Left lung (tissue), 4 donors: ENCODE measurements at regions not wholly inside any gene's neighbourhood (a gene's known extent, or its start where the extent isn't known, plus 50 kb on each side); places are given as distances from the start of the nearest gene placed in this dataset.

Source experiments
- ATAC-seq: fragments of 200-7000 bp; cut with Tn5 transposase; one replicate; pipeline ENCODE4 v1.9.1; 2020; ENCODE audit warnings: moderate library complexity
- DNase-seq, 4 donors: peaks; one replicate each; pipeline ENCODE4 v3.0.0-alpha.2; 2013 to 2020
- H3K27ac ChIP-seq, 2 donors: fragments of 200-600 bp; sonication (generic) in 1 of 2; one replicate each; pipeline versions ENCODE4 v1.5.0 to v1.8.0; 2020 to 2021
- H3K27me3 ChIP-seq, 2 donors: fragments of 200-600 bp; sonication (generic) in 1 of 2; one replicate each; pipeline versions ENCODE4 v1.5.0 to v1.8.0; 2020 to 2021
- H3K36me3 ChIP-seq, 2 donors: fragments of 200-600 bp; sonication (generic) in 1 of 2; one replicate each; pipeline versions ENCODE4 v1.5.0 to v1.8.0; 2020 to 2021
- H3K4me1 ChIP-seq, 2 donors: fragments of 200-600 bp; one replicate each; pipeline ENCODE4 v1.8.0; 2021
- H3K4me3 ChIP-seq, 2 donors: fragments of 200-600 bp; sonication (generic) in 1 of 2; one replicate each; pipeline versions ENCODE4 v1.5.0 to v1.8.0; 2020 to 2021; ENCODE audit warnings: mild to moderate bottlenecking in 1 of 2
- H3K9me3 ChIP-seq, 2 donors: fragments of 200-600 bp; sonication (generic) in 1 of 2; one replicate each; pipeline versions ENCODE4 v1.5.0 to v1.8.0; 2020 to 2021
- intact Hi-C, 2 donors: fragments of 100-400 bp; cut with DNase I; formaldehyde crosslinking; loops; one replicate each; pipeline versions ENCODE4 v1.11.2 to v1.14.2; 2022
- TF ChIP-seq, protein P1 (sequence below), 2 donors: fragments of 200-600 bp; sonication (generic) in 1 of 2; IDR thresholded peaks; one replicate each; pipeline versions ENCODE4 v1.5.0 to v1.8.0; 2021; ENCODE audit warnings: antibody characterized with exemption in 2 of 2
- donor health status: DM: no; HTN: yes; CAD: no.
- donor health status: DM: no; HTN: no; CAD: no.

- ATAC-seq = no peak
- Histone ChIP-seq H3K4me3 (no peak overlapping the region), H3K36me3 (no peaks in the 10 kb centered on the region), H3K9me3 (no peaks in the 10 kb centered on the region), H3K27ac (no peak overlapping the region), H3K27me3 (no peaks in the 10 kb centered on the region), H3K4me1 (no peaks in the 10 kb centered on the region)
- DNase-seq = no peak
- intact Hi-C loops = no loop called here
- TF ChIP-seq, protein P1, sequence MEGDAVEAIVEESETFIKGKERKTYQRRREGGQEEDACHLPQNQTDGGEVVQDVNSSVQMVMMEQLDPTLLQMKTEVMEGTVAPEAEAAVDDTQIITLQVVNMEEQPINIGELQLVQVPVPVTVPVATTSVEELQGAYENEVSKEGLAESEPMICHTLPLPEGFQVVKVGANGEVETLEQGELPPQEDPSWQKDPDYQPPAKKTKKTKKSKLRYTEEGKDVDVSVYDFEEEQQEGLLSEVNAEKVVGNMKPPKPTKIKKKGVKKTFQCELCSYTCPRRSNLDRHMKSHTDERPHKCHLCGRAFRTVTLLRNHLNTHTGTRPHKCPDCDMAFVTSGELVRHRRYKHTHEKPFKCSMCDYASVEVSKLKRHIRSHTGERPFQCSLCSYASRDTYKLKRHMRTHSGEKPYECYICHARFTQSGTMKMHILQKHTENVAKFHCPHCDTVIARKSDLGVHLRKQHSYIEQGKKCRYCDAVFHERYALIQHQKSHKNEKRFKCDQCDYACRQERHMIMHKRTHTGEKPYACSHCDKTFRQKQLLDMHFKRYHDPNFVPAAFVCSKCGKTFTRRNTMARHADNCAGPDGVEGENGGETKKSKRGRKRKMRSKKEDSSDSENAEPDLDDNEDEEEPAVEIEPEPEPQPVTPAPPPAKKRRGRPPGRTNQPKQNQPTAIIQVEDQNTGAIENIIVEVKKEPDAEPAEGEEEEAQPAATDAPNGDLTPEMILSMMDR (IDR thresholded peaks at IDR 0.05) = no peak
These were observed 712.8 kb upstream of the SOX9 start for GRCh38 chr17:71407981-71408380.

GRCh38 chr17:71409137-71409536 lies 711.7 kb upstream of the SOX9 start:
- H3K27me3 ChIP-seq = no peaks in the 10 kb centered on the region
- no peak overlapping the region for H3K27ac ChIP-seq
- no peaks in the 10 kb centered on the region for H3K9me3 ChIP-seq
- H3K4me1 ChIP-seq = no peaks in the 10 kb centered on the region
- TF ChIP-seq, protein P1 (IDR thresholded peaks at IDR 0.05) = no peak
- DNase-seq = no peak
- H3K4me3 ChIP-seq = no peak overlapping the region
- no peaks in the 10 kb centered on the region for H3K36me3 ChIP-seq
- intact Hi-C loops = no loop called here
- no peak for ATAC-seq

DNA sequence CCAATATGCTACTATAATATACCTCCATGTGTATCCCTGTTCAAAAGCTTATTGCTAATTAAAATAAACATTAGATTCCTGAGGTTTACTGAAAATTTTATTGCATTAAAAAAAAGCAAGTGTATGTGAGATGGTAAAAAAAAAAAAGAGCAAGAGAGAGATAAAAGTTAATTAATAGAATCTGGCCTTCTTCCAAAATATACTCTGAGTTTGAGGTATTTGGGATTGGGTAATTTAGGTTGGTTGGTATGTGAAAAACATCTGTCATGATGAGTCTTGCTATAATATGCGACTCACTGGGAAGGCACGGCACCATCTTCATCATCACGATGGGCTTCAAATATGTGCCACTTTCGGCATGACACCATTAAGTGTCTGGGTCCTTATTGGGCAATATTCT lies 711.1 kb upstream of the SOX9 start:
- Histone ChIP-seq H3K27me3 (no peaks in the 10 kb centered on the region), H3K4me1 (no peaks in the 10 kb centered on the region), H3K27ac (no peak overlapping the region), H3K9me3 (no peaks in the 10 kb centered on the region), H3K4me3 (no peak overlapping the region), H3K36me3 (no peaks in the 10 kb centered on the region)
- TF ChIP-seq, protein P1 (IDR thresholded peaks at IDR 0.05) = no peak
- intact Hi-C loops = no loop called here
- DNase-seq (no peak), ATAC-seq (no peak)

DNA sequence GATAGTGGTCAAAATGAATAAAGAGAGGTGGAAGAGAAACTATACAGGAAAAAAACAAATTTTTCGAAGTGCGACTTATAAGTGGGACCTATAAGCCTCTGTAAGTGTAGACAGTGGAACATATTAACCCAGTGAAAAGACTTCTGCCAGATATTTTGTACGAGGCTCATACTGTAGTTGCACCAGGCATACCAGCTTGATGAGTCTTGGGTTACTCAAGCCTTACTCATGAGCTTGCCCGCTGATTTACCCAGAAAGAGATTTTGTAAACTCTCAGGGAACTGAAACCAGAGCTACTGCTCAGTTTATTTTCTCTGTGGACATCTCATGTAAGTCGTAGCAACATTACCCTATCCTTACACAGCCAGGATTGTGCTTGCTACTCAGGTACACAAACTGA lies 708.0 kb upstream of the SOX9 start:
- H3K27me3 ChIP-seq = no peaks in the 10 kb centered on the region
- no peak overlapping the region for H3K27ac ChIP-seq
- H3K9me3 ChIP-seq = no peaks in the 10 kb centered on the region
- ATAC-seq (peak; percentile 69), DNase-seq (no peak)
- intact Hi-C loops = no loop called here
- no peaks in the 10 kb centered on the region for H3K36me3 ChIP-seq
- TF ChIP-seq, protein P1 (IDR thresholded peaks at IDR 0.05) = no peak
- H3K4me1 ChIP-seq = no peaks in the 10 kb centered on the region
- H3K4me3 ChIP-seq = no peak overlapping the region

DNA sequence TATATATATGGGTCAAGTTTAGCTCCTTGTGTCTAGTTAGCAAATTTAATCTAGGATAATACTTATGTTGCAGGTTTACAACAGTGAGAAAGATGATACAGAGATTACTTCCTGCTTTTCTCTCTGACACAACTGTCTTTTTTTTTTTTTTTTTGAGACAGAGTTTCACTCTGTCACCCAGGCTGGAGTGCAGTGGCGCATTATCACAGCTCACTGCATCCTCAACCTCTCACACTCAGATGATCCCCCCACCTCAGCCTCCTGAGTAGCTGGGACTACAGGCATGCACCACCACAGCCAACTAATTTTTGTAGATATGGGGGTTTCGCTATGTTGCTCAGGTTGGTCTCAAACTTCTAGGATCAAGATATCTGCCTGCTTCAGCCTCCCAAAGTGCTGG lies 706.9 kb upstream of the SOX9 start:
- TF ChIP-seq, protein P1 (IDR thresholded peaks at IDR 0.05) = no peak
- Histone ChIP-seq H3K4me3 (no peak overlapping the region), H3K4me1 (no peaks in the 10 kb centered on the region), H3K36me3 (no peaks in the 10 kb centered on the region), H3K9me3 (no peaks in the 10 kb centered on the region), H3K27ac (no peak overlapping the region), H3K27me3 (no peaks in the 10 kb centered on the region)
- no peak for DNase-seq
- intact Hi-C loops = no loop called here
- ATAC-seq = no peak
